ENCODE measurements at regions not wholly inside any gene's neighbourhood (a gene's known extent, or its start where the extent isn't known, plus 50 kb on each side); places are given as distances from the start of the nearest gene placed in this dataset.

DNA sequence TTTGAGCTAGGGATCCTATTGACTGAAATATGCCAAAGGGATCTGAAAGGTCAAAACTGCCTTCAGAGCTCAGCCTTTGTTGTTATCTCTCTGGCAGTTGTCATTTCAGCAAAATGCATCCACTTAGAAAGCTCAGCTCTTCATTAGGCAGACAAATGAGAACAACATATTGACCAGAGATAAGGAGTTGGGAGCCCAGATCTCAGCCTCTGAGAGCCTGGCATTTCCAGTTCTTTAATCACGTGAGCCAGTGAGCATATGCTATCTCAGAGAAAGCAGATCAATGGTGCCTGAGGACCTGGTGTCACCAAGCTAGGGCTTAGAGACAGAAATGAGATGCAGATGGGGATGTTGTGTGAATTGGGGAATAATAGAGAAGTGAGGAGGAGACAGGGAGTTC, 101.1 kb downstream of the DAD1 start:
- TF ChIP-seq SP1 (IDR thresholded peaks at IDR 0.05) (no peak), ZNF384 (IDR thresholded peaks at IDR 0.05) (no peak), BHLHE40 (IDR thresholded peaks at IDR 0.05; ENCODE audit: borderline replicate concordance) (no peak), ELF4 (IDR thresholded peaks at IDR 0.05) (no peak), TARDBP (IDR thresholded peaks at IDR 0.05) (no peak), FOXA1 (IDR thresholded peaks at IDR 0.05) (no peak), NFRKB (IDR thresholded peaks at IDR 0.05) (no peak), HDGF (IDR thresholded peaks at IDR 0.05; ENCODE audit: borderline replicate concordance) (no peak), PKNOX1 (IDR thresholded peaks at IDR 0.05) (no peak), SUZ12 (IDR thresholded peaks at IDR 0.05) (no peak), FOXM1 (IDR thresholded peaks at IDR 0.05; ENCODE audit: borderline replicate concordance) (no peak), L3MBTL2 (conservative IDR thresholded peaks at IDR 0.05) (no peak)

Measured in HEK293T (cell line).